ENCODE measurements at regions not wholly inside any gene's neighbourhood (a gene's known extent, or its start where the extent isn't known, plus 50 kb on each side); places are given as distances from the start of the nearest gene placed in this dataset.

DNA sequence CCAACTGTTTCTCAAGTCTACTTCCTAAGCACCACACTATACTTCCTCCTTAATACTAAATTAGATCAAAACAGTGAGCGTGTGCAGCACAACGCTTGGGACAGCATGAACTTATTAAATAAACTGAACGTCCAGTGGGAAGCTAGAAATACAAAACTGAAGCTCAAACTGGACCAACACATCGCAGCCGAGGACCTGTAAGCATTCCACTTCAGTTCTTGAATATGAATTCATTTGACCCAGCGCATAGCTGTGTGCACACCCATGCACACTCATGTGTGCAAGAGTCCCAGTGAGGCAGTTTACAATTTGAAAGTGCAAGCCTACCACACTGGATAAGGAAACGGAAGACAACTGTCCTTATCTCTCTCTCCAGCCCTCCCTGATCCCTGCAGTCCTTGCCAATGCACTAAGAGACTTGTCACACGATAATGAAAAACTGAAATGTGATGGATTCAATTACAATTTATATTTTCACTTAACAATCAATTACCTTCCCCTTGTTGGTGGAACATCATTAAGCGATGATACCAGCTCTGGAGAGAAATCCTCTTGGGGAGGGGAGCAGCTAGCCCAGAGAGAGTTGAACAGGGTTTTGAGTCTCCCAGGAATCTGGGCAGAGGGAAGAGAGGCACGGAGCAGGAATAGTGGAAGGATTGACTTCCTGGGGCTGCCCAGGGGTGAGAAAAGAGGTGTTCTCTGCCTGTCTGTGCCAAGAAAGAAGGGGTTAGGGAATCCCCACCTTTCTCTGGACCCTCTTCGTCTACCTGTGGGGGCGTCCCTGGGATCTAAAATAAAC is 186.5 kb upstream of the KLHL29 start:
- no peak for DNase-seq (ENCODE audit: low read depth in 3 of 3)

DNA sequence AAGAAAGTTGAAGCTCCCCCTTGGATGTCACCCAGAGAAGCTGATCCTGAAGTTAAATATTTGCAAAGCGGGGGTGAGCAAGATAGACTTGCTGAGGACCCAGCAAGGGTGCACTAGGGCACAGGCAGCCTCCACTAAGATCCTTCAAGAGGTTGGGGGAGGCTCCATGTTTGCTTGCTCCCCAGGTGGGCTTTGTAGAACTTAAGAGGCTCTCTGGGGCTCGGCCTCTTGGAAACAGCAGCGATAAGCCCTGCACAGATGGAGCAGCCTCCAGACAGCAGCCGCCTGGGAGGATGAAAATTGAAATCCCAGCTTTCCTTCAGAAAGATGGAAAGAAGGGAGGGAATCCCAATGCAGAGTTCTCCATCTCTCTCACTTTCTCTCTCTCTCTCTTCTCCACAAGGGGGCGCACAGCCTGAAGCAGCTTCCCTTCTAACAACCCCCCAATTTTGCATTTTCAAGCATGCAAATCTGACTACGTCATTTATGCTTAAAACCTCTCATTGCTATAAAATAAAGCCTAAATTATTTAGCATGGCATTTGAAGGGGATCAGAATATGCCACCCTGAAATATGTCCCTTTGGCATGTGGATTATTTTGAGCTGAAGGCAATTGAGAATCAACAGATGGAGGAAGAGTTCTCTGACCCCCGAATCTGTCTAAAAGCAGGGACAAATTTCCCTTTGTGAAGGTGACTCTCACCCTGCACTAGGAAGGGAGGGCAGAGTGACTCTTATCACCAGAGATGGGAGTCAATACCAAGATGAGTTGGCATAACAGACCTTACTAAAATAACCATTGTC is 185.7 kb upstream of the KLHL29 start:
- DNase-seq (ENCODE audit: low read depth in 3 of 3): peak in 1 of 3 donors; percentile 8

DNA sequence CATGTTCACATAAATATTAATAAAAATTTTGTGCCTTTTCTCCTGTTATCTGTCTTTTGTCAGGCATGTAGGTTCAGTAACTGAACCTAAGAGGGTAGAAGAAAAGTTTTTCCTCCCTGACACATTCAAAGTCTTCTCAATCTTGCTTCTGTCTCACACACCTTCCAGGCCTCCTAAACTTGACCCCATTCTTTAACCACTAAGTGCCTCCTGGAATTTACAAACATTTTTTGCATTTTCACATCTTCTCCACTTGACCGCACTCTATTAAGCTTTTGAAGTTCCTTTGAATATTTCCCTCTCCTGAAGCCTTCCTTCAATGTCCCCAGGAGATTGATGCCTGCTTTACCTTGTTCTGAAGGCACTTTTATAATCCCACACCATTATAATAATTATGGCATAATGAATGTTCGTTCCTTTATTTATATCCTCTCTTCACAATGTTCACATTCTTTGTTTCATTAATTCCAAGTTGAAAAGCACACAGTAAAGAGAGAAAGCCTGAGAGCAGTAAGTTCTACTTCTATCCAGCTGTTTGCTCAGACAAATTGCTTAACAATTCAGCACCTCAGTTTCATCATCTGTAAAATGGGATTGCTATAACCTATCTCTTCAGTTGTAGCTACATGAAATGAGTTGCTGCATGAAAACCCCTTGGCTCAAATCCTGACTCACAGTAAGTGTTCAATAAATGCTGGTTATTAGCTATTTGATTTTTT is 184.8 kb upstream of the KLHL29 start:
- DNase-seq (ENCODE audit: low read depth in 3 of 3): no peak

DNA sequence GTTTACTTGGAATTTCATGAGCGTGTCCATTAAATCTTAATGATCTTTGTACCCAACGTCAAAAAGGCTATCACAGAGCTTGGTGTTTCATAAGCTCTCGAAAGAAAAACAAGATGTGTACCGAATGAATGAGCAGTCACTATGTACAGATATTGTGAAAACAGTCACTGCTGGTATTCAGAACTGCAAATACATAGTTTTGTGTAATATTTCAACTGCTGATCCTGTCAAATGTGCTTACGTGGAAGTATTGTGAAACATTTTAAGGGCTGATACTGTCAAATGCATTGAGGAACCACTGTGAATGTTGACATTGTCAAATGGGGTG is 184.2 kb upstream of the KLHL29 start:
- no peak for DNase-seq (ENCODE audit: low read depth in 3 of 3)

DNA sequence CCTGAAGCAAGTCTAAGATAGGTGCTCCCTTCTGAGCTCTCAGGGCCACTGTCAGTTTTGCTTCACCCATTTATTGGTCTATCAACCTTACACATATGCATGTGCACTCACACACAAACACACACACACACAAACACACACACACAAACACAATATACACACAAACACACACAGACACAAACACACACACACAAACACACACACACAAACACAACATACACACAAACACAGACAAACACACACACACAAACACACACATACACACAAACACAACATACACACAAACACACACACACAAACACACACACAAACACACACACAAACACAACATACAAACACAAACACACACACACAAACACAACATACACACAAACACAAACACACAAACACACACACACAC is 181.6 kb upstream of the KLHL29 start:
- DNase-seq (ENCODE audit: low read depth in 3 of 3): no peak

DNA sequence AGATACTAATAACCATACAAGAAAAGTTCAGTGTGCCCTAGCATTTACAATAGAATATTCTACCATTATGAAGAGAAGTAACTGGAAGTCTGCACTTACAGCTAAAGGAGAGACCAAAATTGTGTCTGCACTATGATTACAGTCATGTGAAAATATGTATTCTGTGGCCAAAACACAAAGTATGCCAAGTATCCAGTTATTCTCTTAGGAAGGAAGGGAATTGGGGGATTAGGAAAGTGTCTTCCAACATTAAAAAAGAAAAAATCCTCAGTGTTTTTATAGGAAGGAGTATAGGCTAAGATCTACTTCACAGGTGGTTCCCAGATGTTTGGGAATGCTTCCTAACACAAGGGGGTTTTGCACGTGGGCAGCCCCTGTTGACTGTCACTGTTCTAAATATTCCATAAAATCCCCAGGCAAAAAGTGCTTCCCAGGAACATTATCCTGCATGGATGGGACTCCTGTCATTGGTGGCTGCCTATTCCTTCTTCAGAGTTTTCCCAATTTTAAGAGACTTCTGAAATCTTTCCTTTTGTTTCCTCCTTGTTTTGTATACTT is 180.2 kb upstream of the KLHL29 start:
- DNase-seq (ENCODE audit: low read depth in 3 of 3): no peak

DNA sequence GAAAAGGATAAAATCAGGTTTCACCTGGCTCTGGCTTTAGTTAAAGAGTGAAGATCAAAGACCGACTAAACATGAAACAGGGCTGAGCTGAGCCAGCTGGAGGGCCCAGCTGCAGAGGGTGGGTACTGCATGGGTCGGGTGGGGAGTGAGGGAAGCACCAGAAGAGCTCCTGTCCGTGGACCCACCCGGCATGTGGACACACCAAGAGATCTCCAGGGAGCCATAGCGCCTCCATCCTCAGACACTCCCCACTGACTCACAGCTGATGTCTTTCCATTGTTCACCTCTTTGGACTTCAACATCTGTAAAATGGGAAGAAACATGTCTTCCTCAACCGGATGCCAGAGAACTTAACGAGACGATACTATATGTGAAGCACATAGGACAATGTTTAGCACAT is 178.3 kb upstream of the KLHL29 start:
- no peak for DNase-seq (ENCODE audit: low read depth in 3 of 3)

DNA sequence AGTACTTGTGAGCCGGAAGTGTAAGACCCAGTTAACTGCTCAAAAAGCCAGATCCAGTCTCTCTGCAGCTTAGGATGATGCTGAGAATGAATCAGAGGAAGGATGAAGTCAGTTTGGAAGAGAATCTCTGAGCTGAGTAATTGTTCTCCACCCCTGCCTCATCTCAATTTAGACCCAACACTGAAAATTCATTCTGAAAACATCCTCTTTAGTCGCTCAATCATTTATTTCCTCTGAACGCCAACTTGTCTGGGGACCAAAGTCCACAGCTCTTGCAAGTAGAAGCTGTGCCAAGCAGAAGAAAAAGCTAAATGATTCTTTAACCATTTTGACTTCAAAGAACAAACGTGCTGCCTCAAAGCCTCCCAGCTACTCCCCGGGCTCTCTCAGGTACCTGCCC is 177.1 kb upstream of the KLHL29 start:
- DNase-seq (ENCODE audit: low read depth in 3 of 3): no peak

DNA sequence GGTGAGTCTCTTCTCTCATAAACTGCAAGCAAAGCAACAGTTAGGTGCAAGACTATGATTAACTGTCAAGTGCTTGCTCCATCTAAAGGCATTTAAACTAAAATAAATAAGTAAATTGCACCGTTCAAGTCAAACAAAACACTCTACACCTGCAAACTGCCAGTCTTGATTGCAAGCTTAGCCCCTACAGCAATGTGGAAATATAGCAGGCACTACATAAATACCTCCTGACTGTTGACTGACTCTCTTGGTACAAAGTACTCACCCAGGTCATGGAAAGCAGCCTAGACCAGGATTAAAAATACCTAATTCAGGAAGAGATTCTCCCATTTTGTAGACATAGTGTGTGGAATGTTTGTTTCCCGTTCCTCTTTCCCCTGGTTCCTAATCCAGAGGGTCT is 176.6 kb upstream of the KLHL29 start:
- DNase-seq (ENCODE audit: low read depth in 3 of 3): no peak

DNA sequence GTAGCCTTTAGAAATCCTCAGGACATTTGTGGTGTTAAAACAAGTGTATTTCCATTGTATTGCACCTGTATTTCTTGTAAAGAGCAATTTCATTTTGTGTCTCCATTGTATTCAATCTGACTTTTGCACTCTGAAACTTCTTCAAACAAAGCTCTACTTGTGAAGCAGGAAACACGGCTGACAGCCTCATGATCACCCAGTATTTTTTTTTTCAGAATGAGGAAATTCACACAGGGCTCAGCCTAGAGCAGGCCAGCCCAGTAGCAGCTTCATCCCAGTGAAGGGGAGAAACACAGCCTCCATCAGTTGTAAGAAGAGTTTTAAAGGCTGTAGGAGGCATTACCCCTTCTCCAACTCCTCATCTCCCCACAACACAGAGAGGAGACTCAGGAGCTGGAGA is 175.9 kb upstream of the KLHL29 start:
- DNase-seq (ENCODE audit: low read depth in 3 of 3): no peak

DNA sequence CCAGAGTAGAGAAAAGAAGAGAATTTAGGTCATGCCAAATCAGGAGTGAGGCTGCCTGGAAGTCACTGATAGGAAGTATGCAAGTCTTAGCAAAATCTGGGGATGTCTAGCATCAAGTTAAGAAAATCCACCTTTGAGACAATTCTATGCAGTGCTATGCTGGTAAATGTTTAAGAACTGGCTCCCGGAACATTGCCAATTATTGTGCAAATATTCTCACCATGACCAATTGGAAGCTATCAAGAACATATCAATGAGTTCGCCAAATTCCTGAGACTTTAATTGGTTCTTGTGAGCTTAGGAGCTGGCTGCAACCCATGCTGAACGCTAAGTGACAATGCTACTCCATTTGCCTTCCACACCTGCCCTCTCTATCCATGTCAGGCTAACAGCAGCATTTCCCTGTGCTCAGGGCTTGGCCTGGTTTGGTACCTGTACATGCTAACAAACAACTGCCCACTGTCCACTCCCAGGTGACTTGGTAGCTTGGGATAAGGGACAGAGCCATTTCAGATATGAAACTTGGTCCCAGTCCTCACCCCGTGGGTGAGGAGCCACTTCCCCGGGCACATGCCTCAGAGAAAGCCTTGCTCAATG is 172.9 kb upstream of the KLHL29 start:
- no peak for DNase-seq (ENCODE audit: low read depth in 3 of 3)

DNA sequence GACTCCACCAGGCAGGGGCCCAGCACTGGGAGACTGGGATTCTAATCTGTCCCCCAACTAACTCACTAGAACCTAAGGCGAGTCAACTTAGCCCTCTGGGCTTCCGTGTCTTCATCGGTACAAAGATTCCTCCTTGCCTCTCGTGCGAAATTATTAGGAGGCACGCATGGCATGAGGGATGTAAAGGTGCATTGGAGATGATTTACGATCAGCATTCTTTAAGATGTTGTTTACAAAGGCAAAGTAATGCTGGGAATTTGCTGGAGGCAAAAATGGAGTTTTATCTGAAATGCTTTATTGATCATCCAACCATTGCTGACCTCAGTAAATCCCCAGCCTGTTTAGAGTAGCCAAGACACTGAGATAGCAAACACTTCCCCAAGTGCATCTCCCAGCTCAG is 171.8 kb upstream of the KLHL29 start:
- no peak for DNase-seq (ENCODE audit: low read depth in 3 of 3)

DNA sequence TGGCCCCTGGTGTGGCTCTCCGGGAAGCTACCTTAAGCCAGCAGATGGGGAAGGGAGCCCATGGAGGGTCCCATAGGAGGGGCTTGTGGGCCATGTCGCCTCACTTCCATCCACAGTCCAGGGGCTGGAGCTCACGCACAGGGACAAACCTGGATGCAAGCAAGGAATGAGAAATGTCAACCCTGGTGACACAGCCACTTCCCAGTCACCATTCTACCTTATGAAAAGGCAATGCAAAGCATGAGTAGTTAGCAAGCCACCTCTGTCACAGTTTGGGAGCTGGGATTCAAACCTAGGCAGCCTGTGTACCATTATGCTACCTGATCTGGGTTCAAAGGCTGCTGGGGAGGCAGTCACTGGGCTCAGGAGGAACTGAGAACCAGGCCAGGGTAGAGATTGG is 170.0 kb upstream of the KLHL29 start:
- no peak for DNase-seq (ENCODE audit: low read depth in 3 of 3)

DNA sequence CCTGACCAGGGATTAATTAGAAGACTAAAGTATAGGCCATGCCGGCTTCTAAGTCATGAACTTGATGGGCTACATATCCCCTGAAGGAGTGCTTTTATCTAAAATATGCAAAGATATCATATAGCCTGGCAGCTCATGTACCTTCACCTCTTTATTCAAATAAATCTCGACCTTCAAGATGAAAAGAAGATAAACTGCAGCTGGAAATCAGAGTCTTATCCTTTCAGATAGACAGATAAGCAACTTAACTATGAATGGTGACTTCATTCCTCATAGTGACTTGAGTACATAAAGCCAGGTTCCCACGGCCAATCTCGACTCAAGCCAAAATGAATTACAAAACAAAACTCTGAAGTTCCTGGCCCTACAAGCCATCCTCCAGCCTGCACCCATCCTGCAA is 165.3 kb upstream of the KLHL29 start:
- no peak for DNase-seq (ENCODE audit: low read depth in 3 of 3)

DNA sequence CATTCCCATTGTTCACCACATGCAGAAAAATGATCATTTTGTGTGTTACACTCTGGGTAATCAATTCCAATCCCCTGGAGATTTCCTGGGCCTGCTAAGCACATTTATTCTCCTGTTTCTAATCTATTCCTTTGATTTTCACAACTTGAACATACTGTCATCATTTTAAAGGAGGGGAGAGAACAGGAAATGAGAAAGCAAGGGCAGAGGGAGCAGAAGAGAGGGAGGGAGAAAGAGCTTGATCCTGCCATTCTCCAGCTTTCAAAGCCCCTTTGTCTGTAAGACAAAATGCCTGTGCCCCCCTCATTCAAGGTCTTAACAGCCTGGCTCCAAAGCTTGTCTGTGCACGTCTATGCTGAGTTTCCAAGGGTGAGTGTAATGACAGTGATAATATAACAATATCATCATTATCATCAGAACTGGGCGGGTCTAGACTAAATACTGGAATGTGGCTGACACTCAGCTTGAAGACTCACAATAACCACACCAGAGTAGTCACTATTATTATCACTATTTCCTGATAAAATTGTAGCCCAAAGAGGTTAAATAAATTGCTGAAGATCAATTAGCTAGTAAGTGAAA is 164.4 kb upstream of the KLHL29 start:
- DNase-seq (ENCODE audit: low read depth in 3 of 3): no peak

DNA sequence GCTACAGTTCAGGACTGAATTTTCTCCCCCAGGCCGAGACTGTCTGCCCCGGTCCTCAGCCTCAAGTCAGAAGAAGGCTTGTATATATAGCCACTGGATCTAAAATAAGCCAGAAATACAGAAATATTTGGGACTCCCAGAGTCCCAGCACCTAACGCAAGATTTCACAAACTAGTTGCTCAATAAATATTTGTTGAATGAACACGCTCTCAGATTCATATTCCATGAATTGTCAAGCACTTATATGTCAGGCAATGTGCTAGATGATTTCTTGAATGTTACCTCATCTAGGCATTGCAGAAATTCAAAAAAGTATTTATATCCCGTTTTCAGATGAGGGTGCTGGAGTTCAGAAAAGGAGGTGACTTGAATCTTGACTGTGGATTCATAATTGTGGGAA is 163.7 kb upstream of the KLHL29 start:
- DNase-seq (ENCODE audit: low read depth in 3 of 3): no peak

DNA sequence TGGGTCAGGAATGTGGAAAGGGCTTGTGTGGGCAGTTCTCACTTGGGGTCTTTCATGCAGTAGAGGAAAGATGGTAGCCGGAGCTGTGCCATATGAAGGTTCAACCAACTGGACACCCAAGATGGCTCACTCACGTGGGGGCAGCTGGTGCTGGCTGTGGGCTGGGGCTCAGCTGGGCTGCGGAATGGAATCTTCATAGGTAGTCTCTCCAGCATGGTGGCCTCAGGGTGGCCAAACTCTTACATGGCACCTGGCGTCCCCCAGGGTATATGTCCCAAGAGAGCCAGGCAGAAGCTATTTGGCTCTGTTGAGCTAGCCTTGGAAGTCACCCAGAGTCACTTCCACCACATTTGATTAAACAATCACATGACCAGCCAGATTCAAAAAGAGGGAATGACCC is 163.1 kb upstream of the KLHL29 start:
- no peak for DNase-seq (ENCODE audit: low read depth in 3 of 3)

DNA sequence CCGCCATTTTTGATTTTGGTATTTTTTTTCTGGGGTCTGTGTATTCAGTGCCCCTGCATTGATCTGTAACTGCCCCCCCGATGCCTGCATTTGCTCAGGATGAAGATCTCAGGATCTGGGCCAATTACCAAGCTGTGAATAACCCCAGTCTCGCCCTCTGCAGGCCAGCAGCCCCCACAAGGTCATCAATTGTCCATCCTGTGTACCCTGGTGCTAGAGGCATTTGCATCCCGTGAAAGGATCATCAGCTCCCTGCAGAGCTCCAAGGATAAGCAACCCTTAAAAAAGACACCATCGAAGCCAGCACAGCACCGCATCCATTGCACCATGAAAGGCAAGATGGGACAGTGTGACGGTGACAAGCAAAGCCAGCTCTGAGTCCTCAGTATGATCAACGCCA is 154.1 kb upstream of the KLHL29 start:
- no peak for DNase-seq (ENCODE audit: low read depth in 3 of 3)

DNA sequence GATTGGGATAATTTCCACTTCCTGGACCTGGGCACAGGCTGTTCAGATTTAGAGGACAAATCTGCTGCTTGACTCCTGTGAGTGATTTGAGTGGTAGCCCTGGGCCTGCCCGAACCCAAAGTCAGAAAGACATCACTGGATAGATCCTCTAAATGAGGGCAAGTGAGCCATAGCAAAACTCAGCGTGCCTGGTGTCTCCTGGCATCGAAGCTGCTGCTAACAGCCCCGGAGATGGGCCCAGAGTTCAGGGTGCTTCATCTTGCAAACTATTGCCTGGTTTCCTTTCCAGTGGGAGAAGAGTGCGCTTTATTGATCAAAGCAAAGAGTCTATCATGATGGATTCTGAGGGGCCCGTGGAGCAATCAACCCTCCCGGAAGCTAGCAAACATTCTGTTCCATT is 153.1 kb upstream of the KLHL29 start:
- DNase-seq (ENCODE audit: low read depth in 3 of 3): no peak

DNA sequence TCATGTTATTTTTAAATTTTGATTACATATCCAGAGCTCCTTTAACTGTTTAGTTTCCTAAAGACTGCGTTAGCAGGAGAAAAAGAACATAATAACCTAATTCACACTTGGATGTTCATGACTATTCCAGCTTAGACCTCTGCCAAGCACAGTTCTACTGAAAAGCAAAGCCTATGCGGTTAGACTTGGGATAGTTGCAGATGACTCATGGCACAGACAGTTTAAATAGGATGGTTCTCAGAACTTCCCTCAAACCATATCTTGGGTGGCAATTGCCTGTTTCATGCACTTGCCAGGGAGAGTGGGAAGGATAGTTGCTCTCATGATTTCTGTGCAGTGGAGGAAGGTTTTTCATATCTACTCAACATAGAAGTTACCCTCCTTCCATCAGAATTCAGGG is 149.7 kb upstream of the KLHL29 start:
- no peak for DNase-seq (ENCODE audit: low read depth in 3 of 3)

DNA sequence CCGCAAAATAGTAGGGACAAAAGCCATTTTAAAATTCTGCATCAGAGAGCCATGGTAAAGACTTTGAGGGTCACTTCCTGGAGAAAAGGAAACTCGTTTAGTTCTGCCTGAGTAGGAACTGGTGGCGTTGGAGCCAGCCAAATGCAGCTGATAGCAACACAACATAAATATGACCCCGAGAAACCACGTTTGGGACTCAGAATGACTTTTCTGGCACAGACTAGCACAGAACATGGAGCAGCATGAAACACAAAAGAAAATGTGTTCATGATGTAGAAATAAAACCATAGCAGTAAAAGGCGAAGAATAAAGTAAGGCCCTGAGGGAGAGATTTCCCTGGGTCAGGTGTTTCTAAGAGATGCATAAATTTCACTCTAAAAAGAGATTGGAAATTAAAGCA is 149.2 kb upstream of the KLHL29 start:
- no peak for DNase-seq (ENCODE audit: low read depth in 3 of 3)

DNA sequence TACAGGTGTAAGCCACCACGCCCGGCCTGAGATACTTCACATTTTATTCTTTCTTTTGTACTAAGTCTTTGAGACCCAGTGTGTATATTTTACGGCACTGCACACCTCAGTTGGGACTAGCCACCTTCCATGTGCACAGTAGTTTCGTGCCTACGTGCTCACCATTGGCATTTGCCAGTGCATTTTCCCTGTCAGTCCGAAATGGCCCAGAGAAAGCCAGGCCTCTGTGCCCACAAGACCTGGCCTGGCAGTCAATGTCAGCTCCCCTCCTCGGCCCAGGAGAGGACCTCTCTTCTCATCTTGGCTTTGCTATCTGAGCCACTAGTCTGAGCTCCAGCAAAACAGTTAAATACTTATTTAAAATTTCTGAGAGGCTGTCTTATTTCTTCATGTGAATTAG is 147.8 kb upstream of the KLHL29 start:
- no peak for DNase-seq (ENCODE audit: low read depth in 3 of 3)
